ENCODE measurements at regions not wholly inside any gene's neighbourhood (a gene's known extent, or its start where the extent isn't known, plus 50 kb on each side); places are given as distances from the start of the nearest gene placed in this dataset.

DNA sequence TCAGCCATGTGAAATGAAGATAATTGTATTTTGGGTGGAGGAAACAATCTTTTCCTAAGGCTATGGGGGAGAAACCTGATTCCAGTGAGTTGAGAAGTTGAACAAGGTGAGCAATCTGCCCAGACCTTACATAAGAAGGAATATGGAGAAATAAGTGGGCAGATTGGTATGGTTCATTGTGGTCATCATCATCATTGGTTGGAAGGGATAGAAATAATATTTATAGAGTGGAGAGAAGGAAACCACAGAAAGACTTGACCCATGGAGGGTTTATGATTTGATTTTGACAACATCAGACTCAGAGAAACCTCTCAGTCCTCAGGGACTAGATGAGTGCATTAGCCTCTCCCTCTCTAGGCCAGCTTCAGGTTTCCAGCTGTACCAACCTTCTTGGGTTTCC lies 177.9 kb upstream of the NEIL3 start:
- no peaks in the 10 kb centered on the region for H3K36me3 ChIP-seq (ENCODE audit: control insufficient read depth, insufficient read depth, low read length)
- H3K9ac ChIP-seq: no peak overlapping the region
- no peak overlapping the region for H3K4me3 ChIP-seq (ENCODE audit: low read depth, low read length)
- H3K27me3 ChIP-seq (ENCODE audit: control insufficient read depth, insufficient read depth, low read length): no peaks in the 10 kb centered on the region
- no peaks in the 10 kb centered on the region for H3K79me2 ChIP-seq
- H3K9me3 ChIP-seq (ENCODE audit: control insufficient read depth, low read length): no peaks in the 10 kb centered on the region
- no peak overlapping the region for H2AFZ ChIP-seq
- TF ChIP-seq, protein P1, sequence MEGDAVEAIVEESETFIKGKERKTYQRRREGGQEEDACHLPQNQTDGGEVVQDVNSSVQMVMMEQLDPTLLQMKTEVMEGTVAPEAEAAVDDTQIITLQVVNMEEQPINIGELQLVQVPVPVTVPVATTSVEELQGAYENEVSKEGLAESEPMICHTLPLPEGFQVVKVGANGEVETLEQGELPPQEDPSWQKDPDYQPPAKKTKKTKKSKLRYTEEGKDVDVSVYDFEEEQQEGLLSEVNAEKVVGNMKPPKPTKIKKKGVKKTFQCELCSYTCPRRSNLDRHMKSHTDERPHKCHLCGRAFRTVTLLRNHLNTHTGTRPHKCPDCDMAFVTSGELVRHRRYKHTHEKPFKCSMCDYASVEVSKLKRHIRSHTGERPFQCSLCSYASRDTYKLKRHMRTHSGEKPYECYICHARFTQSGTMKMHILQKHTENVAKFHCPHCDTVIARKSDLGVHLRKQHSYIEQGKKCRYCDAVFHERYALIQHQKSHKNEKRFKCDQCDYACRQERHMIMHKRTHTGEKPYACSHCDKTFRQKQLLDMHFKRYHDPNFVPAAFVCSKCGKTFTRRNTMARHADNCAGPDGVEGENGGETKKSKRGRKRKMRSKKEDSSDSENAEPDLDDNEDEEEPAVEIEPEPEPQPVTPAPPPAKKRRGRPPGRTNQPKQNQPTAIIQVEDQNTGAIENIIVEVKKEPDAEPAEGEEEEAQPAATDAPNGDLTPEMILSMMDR (IDR thresholded peaks at IDR 0.05): no peak
- no peak overlapping the region for H3K27ac ChIP-seq
- H3K4me1 ChIP-seq: no peaks in the 10 kb centered on the region
- no peak overlapping the region for H3K4me2 ChIP-seq (ENCODE audit: low read length)

DNA sequence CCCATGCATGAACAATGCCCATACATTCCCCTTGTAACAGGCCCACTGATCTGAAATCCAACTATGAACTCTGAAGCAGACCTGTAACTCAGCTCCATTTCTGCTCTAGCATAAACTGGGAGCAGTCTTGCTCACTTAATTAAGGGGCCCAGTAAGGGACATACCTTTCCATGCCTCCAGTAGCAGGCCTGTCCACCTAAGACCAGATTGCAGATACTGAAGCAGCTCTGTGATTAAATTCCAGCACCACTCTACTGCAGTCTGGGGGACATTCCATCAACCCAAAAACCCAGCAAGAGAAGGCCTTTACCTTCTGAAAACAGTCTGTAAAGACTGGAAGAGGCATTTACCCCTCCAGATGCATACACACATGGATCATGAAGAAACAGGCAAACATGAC lies 162.0 kb upstream of the NEIL3 start:
- no peaks in the 10 kb centered on the region for H3K27me3 ChIP-seq (ENCODE audit: control insufficient read depth, insufficient read depth, low read length)

DNA sequence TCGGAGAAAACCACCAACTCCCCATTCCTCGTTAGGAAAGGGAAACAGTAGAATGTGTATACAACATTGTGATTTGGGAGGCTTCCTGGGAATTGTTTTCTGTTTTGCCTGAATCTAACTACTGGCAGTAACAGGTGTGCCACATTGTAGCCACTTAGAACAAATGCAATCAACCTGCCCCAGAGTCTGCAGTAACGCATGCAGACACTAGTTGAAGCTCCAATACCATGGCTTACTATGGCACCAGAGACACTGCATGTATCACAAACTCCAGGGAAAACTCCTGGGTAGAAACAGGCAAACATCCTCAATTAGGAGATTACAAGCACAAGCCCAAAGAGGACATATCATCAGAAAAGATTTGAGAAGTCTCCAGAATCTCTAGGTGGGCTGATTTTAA lies 154.2 kb upstream of the NEIL3 start:
- no peaks in the 10 kb centered on the region for H3K79me2 ChIP-seq
- H3K4me2 ChIP-seq (ENCODE audit: low read length): no peak overlapping the region
- H2AFZ ChIP-seq: no peak overlapping the region
- H3K9me3 ChIP-seq (ENCODE audit: control insufficient read depth, low read length): no peaks in the 10 kb centered on the region
- no peaks in the 10 kb centered on the region for H3K36me3 ChIP-seq (ENCODE audit: control insufficient read depth, insufficient read depth, low read length)
- H3K9ac ChIP-seq: no peak overlapping the region
- H3K27me3 ChIP-seq (ENCODE audit: control insufficient read depth, insufficient read depth, low read length): no peaks in the 10 kb centered on the region
- no peaks in the 10 kb centered on the region for H3K4me1 ChIP-seq
- H3K4me3 ChIP-seq (ENCODE audit: low read depth, low read length): no peak overlapping the region
- H3K27ac ChIP-seq: no peak overlapping the region
- TF ChIP-seq, protein P1 (IDR thresholded peaks at IDR 0.05): no peak

More for the DNA sequence above, 162.0 kb upstream of the NEIL3 start:
- H3K79me2 ChIP-seq: no peaks in the 10 kb centered on the region
- no peak overlapping the region for H3K4me3 ChIP-seq (ENCODE audit: low read depth, low read length)
- H3K36me3 ChIP-seq (ENCODE audit: control insufficient read depth, insufficient read depth, low read length): no peaks in the 10 kb centered on the region
- H3K27ac ChIP-seq: no peak overlapping the region
- no peaks in the 10 kb centered on the region for H3K4me1 ChIP-seq
- H3K9ac ChIP-seq: no peak overlapping the region
- H2AFZ ChIP-seq: no peak overlapping the region
- TF ChIP-seq, protein P1 (IDR thresholded peaks at IDR 0.05): no peak
- no peaks in the 10 kb centered on the region for H3K9me3 ChIP-seq (ENCODE audit: control insufficient read depth, low read length)
- no peak overlapping the region for H3K4me2 ChIP-seq (ENCODE audit: low read length)

DNA sequence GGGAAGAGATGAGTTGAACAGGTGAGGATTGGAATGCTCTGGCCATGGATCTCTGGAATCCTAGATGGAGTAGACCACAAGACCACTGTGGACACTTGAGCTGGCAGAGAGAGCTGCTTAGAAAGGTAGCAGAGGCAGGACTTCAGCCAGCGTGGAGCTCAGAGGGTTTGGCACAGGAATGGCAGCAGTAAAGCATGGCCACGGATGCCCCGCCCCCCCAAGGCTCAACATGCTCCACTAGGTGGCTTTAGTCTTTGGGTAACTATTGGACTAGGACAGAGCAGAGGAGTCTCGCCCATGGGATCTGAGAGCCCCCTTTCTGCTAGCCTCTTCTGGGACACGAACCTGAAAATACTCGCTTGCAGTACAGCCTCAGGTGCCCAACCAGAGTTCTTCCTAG lies 150.1 kb upstream of the NEIL3 start:
- Histone ChIP-seq H3K27ac (no peak overlapping the region), H3K4me1 (no peaks in the 10 kb centered on the region), H2AFZ (no peak overlapping the region), H3K9me3 (ENCODE audit: control insufficient read depth, low read length) (no peaks in the 10 kb centered on the region), H3K9ac (no peak overlapping the region), H3K36me3 (ENCODE audit: control insufficient read depth, insufficient read depth, low read length) (no peaks in the 10 kb centered on the region), H3K4me2 (ENCODE audit: low read length) (no peak overlapping the region), H3K79me2 (no peaks in the 10 kb centered on the region), H3K4me3 (ENCODE audit: low read depth, low read length) (no peak overlapping the region), H3K27me3 (ENCODE audit: control insufficient read depth, insufficient read depth, low read length) (no peaks in the 10 kb centered on the region)
- TF ChIP-seq, protein P1 (IDR thresholded peaks at IDR 0.05): no peak

DNA sequence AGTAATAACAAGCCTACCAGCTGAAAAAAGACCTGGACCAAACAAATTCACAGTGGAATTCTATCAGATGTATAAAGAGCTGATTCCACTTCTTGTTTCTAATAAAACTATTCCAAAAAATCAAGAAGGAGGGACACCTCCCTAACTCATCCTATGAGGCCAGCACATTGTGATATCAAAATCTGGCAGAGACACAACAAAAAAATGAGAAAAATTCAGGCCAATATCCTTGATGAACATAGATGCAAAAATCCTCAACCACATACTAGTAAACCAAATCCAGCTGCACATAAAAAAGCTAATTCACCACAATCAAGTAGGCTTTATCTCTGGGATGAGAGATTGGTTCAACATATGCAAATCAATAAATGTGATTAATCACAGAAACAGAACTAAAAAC lies 147.9 kb upstream of the NEIL3 start:
- Histone ChIP-seq H3K4me1 (no peaks in the 10 kb centered on the region), H3K79me2 (no peaks in the 10 kb centered on the region), H3K4me3 (ENCODE audit: low read depth, low read length) (no peak overlapping the region), H2AFZ (no peak overlapping the region), H3K4me2 (ENCODE audit: low read length) (no peak overlapping the region), H3K36me3 (ENCODE audit: control insufficient read depth, insufficient read depth, low read length) (no peaks in the 10 kb centered on the region), H3K9ac (no peak overlapping the region), H3K27ac (no peak overlapping the region), H3K9me3 (ENCODE audit: control insufficient read depth, low read length) (no peaks in the 10 kb centered on the region), H3K27me3 (ENCODE audit: control insufficient read depth, insufficient read depth, low read length) (no peaks in the 10 kb centered on the region)
- TF ChIP-seq, protein P1 (IDR thresholded peaks at IDR 0.05): no peak

All from parathyroid adenoma (tissue), 2 donors.